ENCODE measurements at regions not wholly inside any gene's neighbourhood (a gene's known extent, or its start where the extent isn't known, plus 50 kb on each side); places are given as distances from the start of the nearest gene placed in this dataset.

DNA sequence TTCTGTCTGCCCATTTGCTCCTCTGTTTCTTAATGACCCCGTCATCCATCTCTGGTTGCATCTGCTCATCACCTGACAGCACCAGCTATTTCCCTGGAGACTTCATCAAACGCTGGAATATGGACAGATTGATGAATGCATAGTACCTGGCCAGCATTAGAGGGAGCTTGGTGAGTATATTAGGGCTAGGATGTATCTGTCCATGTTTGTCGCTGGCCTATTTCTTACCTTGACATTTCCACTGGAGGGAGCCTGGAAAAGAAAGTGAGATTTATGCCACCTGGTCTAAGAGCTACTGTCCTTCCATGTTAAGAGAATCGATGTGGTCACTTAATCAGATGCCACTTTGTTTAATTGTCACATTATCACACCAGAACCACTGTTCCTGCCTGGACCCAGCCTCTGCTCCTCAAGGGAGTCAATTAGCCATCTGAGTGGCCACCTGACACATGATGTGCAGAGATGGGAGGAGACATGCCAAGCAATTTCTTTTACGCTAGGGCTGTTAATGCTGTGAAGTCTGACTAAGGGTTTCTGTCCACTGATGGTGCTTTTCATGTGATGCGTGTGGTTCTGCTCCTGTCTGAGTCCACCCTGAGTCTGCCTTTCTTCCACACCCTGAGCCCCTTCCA lies 75.3 kb upstream of the SFSWAP start:
- Histone ChIP-seq H3K4me3 (ENCODE audit: low read length) (no peak overlapping the region), H3K4me1 (ENCODE audit: insufficient read depth, low read length) (no peaks in the 10 kb centered on the region), H3K9me3 (ENCODE audit: insufficient read depth, low read depth, low read length) (no peaks in the 10 kb centered on the region), H3K27me3 (ENCODE audit: insufficient read depth, low read length) (no peaks in the 10 kb centered on the region), H3K27ac (ENCODE audit: low read length) (no peak overlapping the region), H3K9ac (ENCODE audit: low read depth, low read length) (no peak overlapping the region), H3K36me3 (ENCODE audit: insufficient read depth, low read depth, low read length) (no peaks in the 10 kb centered on the region)

DNA sequence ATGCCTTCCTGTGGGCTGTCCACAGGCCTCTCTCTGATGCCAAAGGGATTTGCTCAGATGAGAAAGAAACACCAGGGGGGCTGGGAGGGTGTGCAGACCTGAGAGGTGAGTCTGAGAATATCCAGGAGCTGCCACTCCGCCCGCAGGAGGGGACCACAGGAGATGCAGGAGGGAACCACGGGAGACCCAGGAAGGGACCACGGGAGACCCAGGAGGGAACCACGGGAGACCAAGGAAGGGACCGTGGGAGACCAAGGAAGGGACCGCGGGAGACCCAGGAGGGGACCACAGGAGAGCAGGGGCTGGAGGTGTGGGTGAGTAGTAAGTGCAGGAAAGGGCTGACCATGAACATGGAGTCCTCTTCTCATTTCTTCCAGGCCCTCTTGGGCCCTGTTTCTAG lies 74.6 kb upstream of the SFSWAP start:
- Histone ChIP-seq H3K9me3 (ENCODE audit: insufficient read depth, low read depth, low read length) (no peaks in the 10 kb centered on the region), H3K27ac (ENCODE audit: low read length) (no peak overlapping the region), H3K36me3 (ENCODE audit: insufficient read depth, low read depth, low read length) (no peaks in the 10 kb centered on the region), H3K4me1 (ENCODE audit: insufficient read depth, low read length) (no peaks in the 10 kb centered on the region), H3K4me3 (ENCODE audit: low read length) (no peak overlapping the region), H3K9ac (ENCODE audit: low read depth, low read length) (no peak overlapping the region), H3K27me3 (ENCODE audit: insufficient read depth, low read length) (no peaks in the 10 kb centered on the region)

DNA sequence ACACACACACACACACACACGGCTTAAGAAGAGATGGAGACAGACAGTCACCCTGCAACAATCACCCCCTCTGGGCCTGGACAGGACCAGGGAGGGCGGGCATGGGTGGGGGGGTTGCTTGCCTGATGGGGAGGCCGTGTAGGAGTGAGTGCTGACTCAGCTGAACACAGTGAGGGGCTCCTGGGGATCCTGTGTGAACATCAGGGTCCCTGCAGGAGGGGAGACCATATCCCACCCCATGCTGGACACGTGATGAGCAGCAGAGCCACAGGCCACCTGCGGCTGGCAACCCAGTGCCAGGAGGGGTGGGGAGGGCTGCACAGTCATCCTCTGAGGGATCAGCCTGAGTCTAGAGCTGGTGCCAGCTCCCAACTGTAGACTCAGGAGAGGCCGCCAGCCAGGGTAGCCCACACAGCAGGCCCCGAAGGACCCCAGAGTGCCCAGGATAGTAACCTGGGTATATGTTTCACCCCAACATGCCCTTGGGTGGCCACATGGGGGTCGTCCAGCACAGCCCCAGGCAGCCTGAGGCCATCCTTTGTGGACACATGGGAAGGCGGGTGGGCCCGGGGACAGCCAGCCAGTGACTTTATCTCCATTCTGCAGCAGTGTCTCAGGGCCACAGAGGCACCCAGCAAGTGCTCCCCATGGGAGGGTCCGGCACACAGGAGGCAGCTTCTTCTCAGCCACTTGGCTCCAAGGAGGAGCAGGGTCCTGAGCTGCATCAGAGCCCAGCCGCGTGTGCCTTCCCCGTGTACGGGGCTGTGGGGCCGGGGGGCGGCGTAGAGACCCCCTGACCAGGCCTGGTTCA lies 73.7 kb upstream of the SFSWAP start:
- Histone ChIP-seq H3K4me1 (ENCODE audit: insufficient read depth, low read length) (no peaks in the 10 kb centered on the region), H3K9me3 (ENCODE audit: insufficient read depth, low read depth, low read length) (no peaks in the 10 kb centered on the region), H3K27me3 (ENCODE audit: insufficient read depth, low read length) (no peaks in the 10 kb centered on the region), H3K36me3 (ENCODE audit: insufficient read depth, low read depth, low read length) (no peaks in the 10 kb centered on the region), H3K27ac (ENCODE audit: low read length) (no peak overlapping the region), H3K9ac (ENCODE audit: low read depth, low read length) (no peak overlapping the region), H3K4me3 (ENCODE audit: low read length) (no peak overlapping the region)

DNA sequence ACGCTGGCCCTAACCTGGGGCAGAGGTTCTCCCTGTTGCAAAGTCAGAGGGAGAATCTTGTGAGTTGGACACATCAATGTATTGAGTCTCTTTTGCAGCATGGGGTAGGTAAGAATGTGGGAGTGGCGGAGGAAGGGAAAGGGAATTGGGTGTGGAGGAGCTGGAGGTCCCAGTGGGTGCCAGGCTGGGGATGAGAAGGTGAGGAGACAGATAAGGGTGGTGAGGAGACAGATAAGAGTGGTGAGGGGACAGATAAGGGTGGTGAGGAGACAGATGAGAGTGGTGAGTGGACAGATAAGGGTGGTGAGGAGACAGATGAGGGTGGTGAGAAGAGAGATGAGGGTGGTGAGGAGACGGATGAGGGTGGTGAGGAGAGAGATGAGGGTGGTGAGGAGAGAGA lies 72.9 kb upstream of the SFSWAP start:
- no peaks in the 10 kb centered on the region for H3K36me3 ChIP-seq (ENCODE audit: insufficient read depth, low read depth, low read length)
- no peak overlapping the region for H3K9ac ChIP-seq (ENCODE audit: low read depth, low read length)
- no peaks in the 10 kb centered on the region for H3K4me1 ChIP-seq (ENCODE audit: insufficient read depth, low read length)
- no peak overlapping the region for H3K27ac ChIP-seq (ENCODE audit: low read length)
- H3K4me3 ChIP-seq (ENCODE audit: low read length): no peak overlapping the region
- no peaks in the 10 kb centered on the region for H3K27me3 ChIP-seq (ENCODE audit: insufficient read depth, low read length)
- H3K9me3 ChIP-seq (ENCODE audit: insufficient read depth, low read depth, low read length): no peaks in the 10 kb centered on the region

DNA sequence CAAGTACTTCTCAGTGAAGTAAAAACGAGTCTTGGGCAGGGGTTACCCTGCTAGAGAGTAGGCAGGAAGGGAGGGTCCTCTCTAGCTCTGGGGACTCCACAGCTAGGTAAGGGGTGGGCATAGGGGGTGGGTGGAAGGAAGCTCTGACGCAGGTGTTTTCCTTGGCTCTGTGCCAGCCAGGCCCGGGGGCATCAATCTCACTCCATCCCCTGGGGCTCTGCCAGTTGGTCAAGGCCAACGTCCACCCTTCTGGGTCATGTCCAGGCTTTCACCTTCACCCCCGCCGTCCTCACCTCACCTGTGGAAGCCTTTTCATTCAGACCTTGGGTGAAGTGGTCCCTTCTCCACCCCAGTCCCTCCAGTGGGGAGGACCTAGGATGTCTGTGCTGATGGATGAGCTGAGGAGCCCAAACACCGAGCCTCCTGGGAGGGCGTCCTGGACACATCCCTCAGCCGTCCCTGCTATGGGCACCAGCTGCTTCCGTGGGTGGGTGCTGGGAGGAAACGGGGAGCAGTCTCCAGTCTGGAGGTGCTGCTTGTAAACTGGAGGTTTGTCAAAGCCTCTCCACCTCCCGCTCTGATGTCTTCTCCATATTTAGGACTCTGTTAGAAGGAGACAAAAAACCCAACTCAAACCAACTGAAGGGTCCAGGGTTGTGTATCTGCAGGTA lies 71.5 kb upstream of the SFSWAP start:
- H3K36me3 ChIP-seq (ENCODE audit: insufficient read depth, low read depth, low read length): no peaks in the 10 kb centered on the region
- no peaks in the 10 kb centered on the region for H3K27me3 ChIP-seq (ENCODE audit: insufficient read depth, low read length)
- no peak overlapping the region for H3K27ac ChIP-seq (ENCODE audit: low read length)
- H3K9ac ChIP-seq (ENCODE audit: low read depth, low read length): no peak overlapping the region
- no peak overlapping the region for H3K4me3 ChIP-seq (ENCODE audit: low read length)
- H3K9me3 ChIP-seq (ENCODE audit: insufficient read depth, low read depth, low read length): no peaks in the 10 kb centered on the region
- peaks cover 4% of the 10 kb centered on the region; the same call in 1 of the 2 replicates for H3K4me1 ChIP-seq (ENCODE audit: insufficient read depth, low read length)

DNA sequence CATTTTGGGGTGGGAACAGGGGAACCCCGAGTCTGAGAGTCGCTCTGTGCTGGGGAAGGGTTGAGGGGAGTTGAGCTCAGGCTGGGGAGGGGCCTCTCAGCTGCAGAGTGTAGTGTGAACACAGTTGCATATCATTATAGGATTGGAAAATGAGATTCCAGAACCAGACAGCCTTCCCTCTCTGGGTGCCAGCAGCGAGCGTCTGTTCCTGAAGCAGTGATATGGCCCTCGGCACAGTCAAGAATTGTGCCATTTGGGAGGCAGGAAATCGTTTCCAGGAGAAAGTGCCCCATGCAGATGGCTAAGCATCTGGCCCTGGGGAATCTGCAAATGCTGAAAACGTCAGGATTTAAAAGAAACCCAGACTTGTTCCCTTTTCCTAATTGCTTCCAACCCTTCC lies 70.4 kb upstream of the SFSWAP start:
- Histone ChIP-seq H3K27ac (ENCODE audit: low read length) (no peak overlapping the region), H3K4me1 (ENCODE audit: insufficient read depth, low read length) (peaks cover 4% of the 10 kb centered on the region; the same call in 1 of the 2 replicates), H3K9ac (ENCODE audit: low read depth, low read length) (no peak overlapping the region), H3K36me3 (ENCODE audit: insufficient read depth, low read depth, low read length) (no peaks in the 10 kb centered on the region), H3K27me3 (ENCODE audit: insufficient read depth, low read length) (no peaks in the 10 kb centered on the region), H3K4me3 (ENCODE audit: low read length) (no peak overlapping the region), H3K9me3 (ENCODE audit: insufficient read depth, low read depth, low read length) (no peaks in the 10 kb centered on the region)

DNA sequence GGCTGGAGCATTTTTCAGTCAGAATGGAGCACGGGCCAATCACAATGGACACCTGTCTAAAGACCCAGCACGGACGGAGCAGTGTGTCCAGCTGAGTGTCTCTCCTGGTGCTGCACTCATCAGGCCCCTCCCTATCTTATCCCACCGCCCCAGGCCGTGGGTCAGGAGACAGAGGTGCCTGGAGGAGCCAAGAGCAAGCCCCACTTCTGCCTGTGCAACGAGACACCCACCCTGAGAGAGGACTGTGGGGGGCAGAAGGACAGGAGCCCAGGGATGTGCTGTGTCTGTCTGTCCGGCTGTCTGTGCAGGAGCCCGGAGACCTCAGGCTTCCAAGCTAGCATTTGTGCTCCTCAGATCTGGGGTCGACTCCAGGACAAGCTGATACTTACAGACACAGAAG lies 69.6 kb upstream of the SFSWAP start:
- no peaks in the 10 kb centered on the region for H3K36me3 ChIP-seq (ENCODE audit: insufficient read depth, low read depth, low read length)
- H3K9ac ChIP-seq (ENCODE audit: low read depth, low read length): no peak overlapping the region
- no peak overlapping the region for H3K27ac ChIP-seq (ENCODE audit: low read length)
- peaks cover 11% of the 10 kb centered on the region; the same call in 1 of the 2 replicates for H3K4me1 ChIP-seq (ENCODE audit: insufficient read depth, low read length)
- H3K9me3 ChIP-seq (ENCODE audit: insufficient read depth, low read depth, low read length): no peaks in the 10 kb centered on the region
- H3K27me3 ChIP-seq (ENCODE audit: insufficient read depth, low read length): no peaks in the 10 kb centered on the region
- no peak overlapping the region for H3K4me3 ChIP-seq (ENCODE audit: low read length)

DNA sequence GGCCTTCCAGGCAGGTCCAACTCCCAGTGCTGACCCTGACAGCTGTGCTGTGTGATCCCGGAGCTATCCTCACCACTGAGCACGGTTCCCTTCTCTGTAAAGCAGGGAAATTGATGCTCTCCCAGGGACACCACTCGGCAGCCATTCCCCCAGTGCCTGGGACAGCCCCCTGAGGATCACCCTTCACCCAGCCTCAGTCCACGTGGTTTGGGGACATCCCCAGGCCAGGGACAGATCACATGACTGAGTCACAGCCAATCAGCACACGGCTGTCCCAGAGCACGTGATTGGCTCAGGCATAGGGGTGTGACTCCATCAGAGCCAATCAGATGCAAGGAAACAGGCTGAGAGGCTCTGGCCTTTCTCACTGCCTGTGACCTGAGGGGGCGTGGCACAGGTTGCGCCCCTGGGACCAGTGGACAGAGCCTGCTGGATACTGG lies 68.8 kb upstream of the SFSWAP start:
- no peaks in the 10 kb centered on the region for H3K36me3 ChIP-seq (ENCODE audit: insufficient read depth, low read depth, low read length)
- no peak overlapping the region for H3K27ac ChIP-seq (ENCODE audit: low read length)

DNA sequence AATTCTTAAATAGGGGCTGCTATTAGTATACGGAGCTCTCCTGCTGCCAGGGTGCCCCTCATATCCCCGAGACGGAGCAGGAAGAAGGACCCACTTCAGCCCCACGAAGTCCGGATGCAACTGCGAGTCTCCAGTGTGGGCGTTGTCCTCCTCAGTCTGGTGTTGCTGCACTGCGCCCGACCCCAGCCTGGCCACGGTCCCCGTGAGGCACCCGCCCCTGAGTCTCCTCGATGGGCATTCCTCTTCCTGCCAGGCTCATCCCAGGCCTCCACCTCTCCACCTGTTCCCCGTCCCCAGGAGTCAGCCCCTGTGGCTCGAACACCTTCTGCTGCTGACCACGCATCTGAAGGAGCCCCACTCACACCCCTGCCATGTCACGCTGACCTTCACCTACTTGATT lies 68.1 kb upstream of the SFSWAP start:
- H3K9ac ChIP-seq (ENCODE audit: low read depth, low read length): no peak overlapping the region
- no peak overlapping the region for H3K27ac ChIP-seq (ENCODE audit: low read length)
- no peaks in the 10 kb centered on the region for H3K9me3 ChIP-seq (ENCODE audit: insufficient read depth, low read depth, low read length)
- no peaks in the 10 kb centered on the region for H3K36me3 ChIP-seq (ENCODE audit: insufficient read depth, low read depth, low read length)
- H3K27me3 ChIP-seq (ENCODE audit: insufficient read depth, low read length): no peaks in the 10 kb centered on the region
- peaks cover 12% of the 10 kb centered on the region; the same call in 1 of the 2 replicates for H3K4me1 ChIP-seq (ENCODE audit: insufficient read depth, low read length)
- no peak overlapping the region for H3K4me3 ChIP-seq (ENCODE audit: low read length)

More for the DNA sequence above, 68.8 kb upstream of the SFSWAP start:
- Histone ChIP-seq H3K9me3 (ENCODE audit: insufficient read depth, low read depth, low read length) (no peaks in the 10 kb centered on the region), H3K9ac (ENCODE audit: low read depth, low read length) (no peak overlapping the region), H3K27me3 (ENCODE audit: insufficient read depth, low read length) (no peaks in the 10 kb centered on the region), H3K4me3 (ENCODE audit: low read length) (no peak overlapping the region), H3K4me1 (ENCODE audit: insufficient read depth, low read length) (peaks cover 12% of the 10 kb centered on the region; the same call in 1 of the 2 replicates)

DNA sequence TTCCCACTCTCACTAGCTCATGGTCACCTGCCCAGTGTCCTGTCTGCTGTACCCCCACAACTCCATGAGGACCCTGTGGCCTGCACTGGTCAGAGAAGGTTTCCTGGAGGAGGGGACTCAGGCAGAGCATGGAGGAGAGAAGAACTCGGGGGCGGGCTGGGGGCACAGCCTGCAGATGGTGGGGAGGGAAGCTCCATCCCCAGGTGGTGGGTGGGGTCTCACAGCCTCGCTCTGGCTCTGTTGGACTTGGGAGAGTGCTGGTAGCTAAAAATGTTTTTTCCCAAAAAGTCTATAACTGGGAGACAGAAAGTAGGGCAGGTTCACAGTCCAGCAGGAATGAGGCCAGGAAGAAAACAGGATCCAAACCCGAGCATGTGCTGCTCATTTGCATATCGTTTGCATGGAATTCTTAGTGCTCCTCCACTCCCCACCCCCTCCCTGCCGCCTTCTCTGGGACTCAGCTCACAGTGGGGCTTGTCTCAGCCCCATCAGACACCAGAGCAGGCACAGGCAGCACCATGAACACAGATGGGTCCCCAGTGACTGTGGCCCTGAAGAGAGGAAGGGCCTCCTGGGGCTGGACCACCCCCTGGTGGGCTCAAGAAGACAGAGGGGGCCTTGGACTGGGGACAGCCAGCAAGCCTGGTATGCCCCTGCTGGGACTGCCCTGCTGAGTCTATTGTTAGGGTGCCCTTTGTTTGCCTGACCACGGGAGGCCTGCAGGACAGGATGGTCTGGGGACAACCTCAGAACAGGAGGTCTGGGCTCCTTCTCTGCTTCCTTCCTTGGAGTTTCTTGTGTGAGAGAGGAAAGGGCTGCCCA lies 67.0 kb upstream of the SFSWAP start:
- no peaks in the 10 kb centered on the region for H3K36me3 ChIP-seq (ENCODE audit: insufficient read depth, low read depth, low read length)
- H3K9ac ChIP-seq (ENCODE audit: low read depth, low read length): no peak overlapping the region
- peaks cover 12% of the 10 kb centered on the region; the same call in 1 of the 2 replicates for H3K4me1 ChIP-seq (ENCODE audit: insufficient read depth, low read length)
- no peaks in the 10 kb centered on the region for H3K27me3 ChIP-seq (ENCODE audit: insufficient read depth, low read length)
- H3K9me3 ChIP-seq (ENCODE audit: insufficient read depth, low read depth, low read length): no peaks in the 10 kb centered on the region
- H3K27ac ChIP-seq (ENCODE audit: low read length): no peak overlapping the region
- no peak overlapping the region for H3K4me3 ChIP-seq (ENCODE audit: low read length)

DNA sequence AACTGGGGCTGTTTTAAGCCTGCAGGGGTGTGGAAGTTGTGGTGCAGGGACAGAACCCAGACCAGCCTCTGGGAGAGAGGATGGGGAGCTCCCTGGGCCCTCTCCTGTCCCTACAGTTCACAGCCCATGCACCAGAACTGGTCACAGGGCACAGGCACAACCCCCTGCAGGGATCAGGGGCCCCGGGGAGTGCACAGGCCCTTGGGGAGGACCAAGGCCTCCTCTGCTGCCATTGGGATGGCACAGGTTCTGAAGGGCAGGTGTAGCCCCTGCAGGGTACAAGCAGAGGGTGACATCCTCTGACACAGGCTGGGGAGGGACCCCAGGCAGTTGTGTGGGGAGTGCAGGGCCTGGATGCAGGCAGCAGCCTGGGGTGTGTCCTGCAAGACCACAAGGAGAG lies 66.4 kb upstream of the SFSWAP start:
- Histone ChIP-seq H3K9ac (ENCODE audit: low read depth, low read length) (no peak overlapping the region), H3K27me3 (ENCODE audit: insufficient read depth, low read length) (no peaks in the 10 kb centered on the region), H3K27ac (ENCODE audit: low read length) (no peak overlapping the region), H3K4me1 (ENCODE audit: insufficient read depth, low read length) (peaks cover 12% of the 10 kb centered on the region; the same call in 1 of the 2 replicates), H3K4me3 (ENCODE audit: low read length) (no peak overlapping the region), H3K36me3 (ENCODE audit: insufficient read depth, low read depth, low read length) (no peaks in the 10 kb centered on the region), H3K9me3 (ENCODE audit: insufficient read depth, low read depth, low read length) (no peaks in the 10 kb centered on the region)

All from iPS-20b (cell line).